Skeletal muscle tissue (tissue), 3 donors: ENCODE measurements at regions not wholly inside any gene's neighbourhood (a gene's known extent, or its start where the extent isn't known, plus 50 kb on each side); places are given as distances from the start of the nearest gene placed in this dataset.
"Not testable (repeated sequence)": the region's sequence is repeated elsewhere in the genome, so short reads cannot be mapped to it uniquely, and the experiment has no call there.

Experiments
- H3K27ac ChIP-seq: one replicate; pipeline ENCODE4 v1.7.0; 2013; ENCODE audit warnings: mild to moderate bottlenecking, low read depth, low read length, inconsistent platforms
- H3K27me3 ChIP-seq, 3 donors: one replicate each; pipeline ENCODE4 v1.7.0; 2013; ENCODE audit warnings: low read length in 3 of 3; ENCODE audit not compliant: control insufficient read depth in 3 of 3, insufficient read depth in 3 of 3
- H3K36me3 ChIP-seq, 3 donors: one replicate each; pipeline ENCODE4 v1.7.0; 2013; ENCODE audit warnings: low read length in 3 of 3; ENCODE audit not compliant: control insufficient read depth in 3 of 3, insufficient read depth in 3 of 3
- H3K4me1 ChIP-seq, 3 donors: one replicate each; pipeline ENCODE4 v1.7.0; 2013; ENCODE audit warnings: low read length in 3 of 3, mild to moderate bottlenecking in 3 of 3; ENCODE audit not compliant: control insufficient read depth in 3 of 3, insufficient read depth in 3 of 3
- H3K4me3 ChIP-seq, 3 donors: one replicate each; pipeline ENCODE4 v1.7.0; 2013; ENCODE audit warnings: low read length in 3 of 3
- H3K9ac ChIP-seq, 3 donors: one replicate each; pipeline ENCODE4 v1.7.0; 2013; ENCODE audit warnings: low read length in 3 of 3, mild to moderate bottlenecking in 3 of 3, moderate library complexity in 2 of 3, low read depth in 1 of 3
- H3K9me3 ChIP-seq, 3 donors: one replicate each; pipeline ENCODE4 v1.7.0; 2013; ENCODE audit warnings: low read length in 3 of 3; ENCODE audit not compliant: control insufficient read depth in 3 of 3
- donor health status: Osteomylitis.

DNA sequence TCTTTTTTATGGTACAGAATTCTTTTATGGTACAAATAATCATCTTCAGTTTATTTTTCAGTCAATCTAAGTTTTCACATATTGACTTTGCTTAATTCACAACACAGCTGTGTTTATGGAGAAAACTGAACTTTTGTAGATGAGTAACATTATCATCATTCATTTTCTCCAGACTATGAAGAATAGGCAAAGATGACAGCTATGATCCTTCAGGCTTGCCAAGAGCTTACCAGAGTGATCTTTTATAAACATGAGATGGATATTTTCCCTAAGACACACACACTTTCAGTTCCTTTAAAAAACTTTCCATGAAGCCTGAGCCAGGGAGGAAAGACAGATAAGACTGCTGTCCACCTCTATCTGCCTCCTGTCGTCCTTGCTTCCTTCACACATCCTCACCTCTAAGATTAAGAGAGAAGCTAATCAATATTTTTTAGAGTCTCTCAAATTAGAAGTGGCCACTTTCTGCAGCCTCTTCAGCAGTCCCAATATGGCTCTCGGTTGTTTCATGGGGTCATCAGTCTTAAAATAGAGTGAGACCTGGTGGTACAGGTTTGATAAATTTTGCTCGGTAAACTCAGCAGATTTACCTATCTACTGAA lies 108.1 kb upstream of the SLC27A6 start:
- H3K27ac ChIP-seq = no peak overlapping the region
- H3K9ac ChIP-seq = no peak overlapping the region
- no peak overlapping the region for H3K4me3 ChIP-seq
- no peaks in the 10 kb centered on the region for H3K9me3 ChIP-seq
- no peaks in the 10 kb centered on the region for H3K27me3 ChIP-seq
- no peaks in the 10 kb centered on the region for H3K36me3 ChIP-seq
- no peaks in the 10 kb centered on the region for H3K4me1 ChIP-seq

DNA sequence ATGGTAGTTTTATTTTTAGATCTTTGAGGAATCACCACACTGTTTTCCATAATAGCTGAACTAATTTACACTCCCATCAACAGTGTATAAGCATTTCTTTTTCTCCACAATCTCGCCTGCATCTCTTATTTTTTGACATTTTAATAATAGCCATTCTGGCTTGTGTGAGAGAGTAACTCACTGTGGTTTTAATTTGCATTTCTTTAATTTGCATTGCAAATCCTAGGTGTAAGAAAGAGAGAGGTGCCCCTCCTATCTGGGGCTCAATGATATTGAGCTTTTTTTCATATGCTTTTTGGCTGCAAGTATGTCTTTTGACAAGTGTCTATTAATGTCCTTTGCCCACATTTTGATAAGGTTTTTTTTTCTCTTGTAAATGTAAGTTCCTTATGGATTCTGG lies 106.3 kb upstream of the SLC27A6 start:
- Histone ChIP-seq H3K9me3 (no peaks in the 10 kb centered on the region), H3K9ac (no peak overlapping the region), H3K27ac (no peak overlapping the region), H3K4me3 (no peak overlapping the region), H3K27me3 (no peaks in the 10 kb centered on the region), H3K36me3 (no peaks in the 10 kb centered on the region), H3K4me1 (no peaks in the 10 kb centered on the region)

DNA sequence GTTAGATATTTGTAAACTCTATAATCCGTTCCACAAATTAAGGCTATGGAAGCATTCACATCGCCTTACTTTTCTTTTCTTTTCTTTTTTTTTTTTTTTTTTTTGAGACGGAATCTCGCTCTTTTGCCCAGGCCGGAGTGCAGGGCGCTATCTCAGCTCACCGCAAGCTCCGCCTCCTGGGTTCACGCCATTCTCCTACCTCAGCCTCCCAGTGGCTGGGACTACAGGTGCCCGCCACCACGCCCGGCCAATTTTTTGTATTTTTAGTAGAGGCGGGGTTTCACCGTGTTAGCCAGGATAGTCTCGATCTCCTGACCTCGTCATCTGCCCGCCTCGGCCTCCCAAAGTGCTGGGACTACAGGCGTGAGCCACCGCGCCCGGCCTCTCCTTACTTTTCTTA lies 104.1 kb upstream of the SLC27A6 start:
- not testable (repeated sequence) for H3K9ac ChIP-seq, H3K9me3 ChIP-seq, H3K4me3 ChIP-seq, H3K36me3 ChIP-seq, H3K27me3 ChIP-seq, H3K27ac ChIP-seq, H3K4me1 ChIP-seq

DNA sequence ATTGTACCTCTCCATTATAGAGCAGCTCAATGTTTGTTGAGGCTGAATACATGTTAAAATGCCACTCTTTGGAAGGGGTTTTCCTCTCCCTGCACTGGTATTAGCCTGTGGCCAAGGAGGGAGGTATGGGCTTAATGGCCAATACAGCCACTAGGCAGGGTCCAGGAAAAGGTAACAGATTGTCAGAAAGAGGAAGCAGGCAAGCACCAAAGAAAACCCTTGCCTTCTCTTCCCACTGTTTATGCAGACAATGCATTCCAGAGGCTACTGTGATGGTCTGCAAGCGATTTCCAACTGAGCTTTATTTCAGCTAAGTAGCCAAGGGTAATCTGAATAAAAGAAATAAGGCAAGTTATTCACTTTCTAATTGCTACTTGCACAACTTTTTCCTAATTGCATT lies 95.3 kb upstream of the SLC27A6 start:
- no peaks in the 10 kb centered on the region for H3K9me3 ChIP-seq
- H3K4me1 ChIP-seq = no peaks in the 10 kb centered on the region
- H3K9ac ChIP-seq = no peak overlapping the region
- H3K4me3 ChIP-seq = no peak overlapping the region
- no peak overlapping the region for H3K27ac ChIP-seq
- H3K27me3 ChIP-seq = no peaks in the 10 kb centered on the region
- no peaks in the 10 kb centered on the region for H3K36me3 ChIP-seq

DNA sequence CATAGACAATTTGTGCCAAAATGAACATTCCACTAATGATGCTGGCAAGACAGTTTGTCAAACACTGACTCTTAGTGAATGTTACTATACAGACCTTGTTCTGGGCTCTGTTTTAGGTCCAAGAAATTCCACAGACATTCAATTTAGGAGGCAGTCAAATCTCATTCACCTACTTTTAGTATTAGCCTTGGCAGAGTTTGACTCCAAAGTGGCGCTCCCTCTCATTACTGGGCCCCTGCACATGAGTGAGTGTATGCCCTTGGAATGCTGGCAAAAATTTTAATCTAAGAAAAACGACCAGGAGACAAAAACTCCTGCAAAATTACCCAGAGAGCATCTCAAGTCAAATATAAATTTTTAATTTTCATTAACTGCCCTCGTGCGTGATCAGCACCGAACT lies 94.9 kb upstream of the SLC27A6 start:
- Histone ChIP-seq H3K4me3 (no peak overlapping the region), H3K27ac (no peak overlapping the region), H3K27me3 (no peaks in the 10 kb centered on the region), H3K36me3 (no peaks in the 10 kb centered on the region), H3K9ac (no peak overlapping the region), H3K4me1 (no peaks in the 10 kb centered on the region), H3K9me3 (no peaks in the 10 kb centered on the region)

DNA sequence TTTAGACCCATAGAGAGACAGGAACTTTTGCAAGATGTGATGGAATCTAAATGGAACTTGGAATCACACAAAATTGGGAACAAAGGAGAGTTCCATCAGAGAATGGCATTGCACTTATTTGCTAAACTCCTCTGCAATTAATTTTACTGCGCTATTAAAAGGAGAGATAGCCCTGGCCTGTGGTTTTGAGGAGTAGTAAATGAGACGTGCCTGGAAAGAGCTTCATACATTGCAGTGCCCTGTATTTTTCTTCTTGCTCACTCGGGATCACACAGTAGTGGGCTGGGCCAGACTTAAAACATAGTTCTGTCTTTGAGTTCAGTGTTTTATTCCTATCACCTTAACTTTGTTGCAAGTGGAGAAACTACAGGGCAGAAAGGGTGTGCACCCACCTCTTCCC lies 94.4 kb upstream of the SLC27A6 start:
- no peaks in the 10 kb centered on the region for H3K27me3 ChIP-seq
- no peaks in the 10 kb centered on the region for H3K4me1 ChIP-seq
- no peaks in the 10 kb centered on the region for H3K36me3 ChIP-seq
- no peaks in the 10 kb centered on the region for H3K9me3 ChIP-seq
- H3K27ac ChIP-seq = no peak overlapping the region
- no peak overlapping the region for H3K9ac ChIP-seq
- H3K4me3 ChIP-seq = no peak overlapping the region

DNA sequence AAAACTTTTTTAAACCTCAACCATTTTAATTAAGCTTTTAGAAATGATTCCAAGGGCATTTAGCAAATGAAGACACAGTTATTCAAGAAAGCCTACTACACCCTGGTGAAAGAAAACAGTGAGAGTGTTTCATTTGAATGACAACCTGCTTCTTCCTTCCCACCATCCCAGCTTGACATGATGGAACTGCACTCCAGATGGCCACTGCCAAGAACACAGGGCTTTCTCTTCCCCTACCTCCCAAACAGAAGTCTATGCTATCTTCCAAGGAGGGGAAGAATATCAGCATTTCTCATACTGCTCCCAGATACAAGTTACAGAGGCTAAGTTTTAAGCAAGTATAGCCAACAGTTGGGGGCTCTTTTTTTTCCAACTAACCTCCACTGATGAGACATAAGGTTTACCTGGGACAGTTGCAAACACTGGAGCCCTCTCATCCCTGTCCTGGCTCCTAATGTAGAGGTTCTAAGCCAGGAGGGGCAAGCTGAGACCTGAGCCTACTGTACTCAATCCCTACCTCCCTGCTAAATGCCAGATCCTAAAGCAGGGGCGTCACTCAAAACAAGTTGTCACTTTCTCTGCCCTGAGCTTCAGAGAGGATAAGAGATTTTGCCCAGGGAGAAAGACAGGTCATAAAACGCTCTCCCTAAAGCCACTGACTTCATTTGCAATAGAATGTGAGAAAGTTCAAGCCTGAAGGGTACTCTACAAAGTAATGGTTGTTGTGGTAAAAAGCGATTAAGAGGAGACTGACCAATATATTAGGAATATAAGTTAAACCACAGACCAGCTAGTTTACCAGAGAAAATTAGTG lies 88.5 kb upstream of the SLC27A6 start:
- no peaks in the 10 kb centered on the region for H3K36me3 ChIP-seq

DNA sequence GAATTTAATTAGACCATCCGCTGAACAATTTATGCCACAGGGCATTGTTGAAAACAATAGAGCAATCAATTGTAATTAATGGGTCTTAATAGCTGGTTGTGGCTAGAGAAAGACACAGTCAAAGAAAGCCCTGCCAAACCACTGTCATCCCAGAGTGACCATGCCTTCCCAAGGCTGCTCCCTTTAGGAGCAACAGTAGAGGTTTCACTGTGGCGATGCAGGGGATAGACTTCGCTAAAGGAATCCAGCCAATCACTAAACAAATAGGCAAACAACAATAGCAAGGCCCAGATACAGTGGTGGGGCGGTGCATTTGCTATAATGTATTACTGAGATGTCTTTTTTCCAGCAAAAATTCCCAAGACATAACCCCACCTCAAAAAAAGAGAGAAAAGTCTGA lies 87.8 kb upstream of the SLC27A6 start:
- Histone ChIP-seq H3K36me3 (no peaks in the 10 kb centered on the region), H3K27me3 (no peaks in the 10 kb centered on the region), H3K27ac (no peak overlapping the region), H3K9me3 (no peaks in the 10 kb centered on the region), H3K9ac (no peak overlapping the region), H3K4me3 (no peak overlapping the region), H3K4me1 (no peaks in the 10 kb centered on the region)

More for the DNA sequence above, 88.5 kb upstream of the SLC27A6 start:
- Histone ChIP-seq H3K4me1 (no peaks in the 10 kb centered on the region), H3K9ac (no peak overlapping the region), H3K9me3 (no peaks in the 10 kb centered on the region), H3K27me3 (no peaks in the 10 kb centered on the region), H3K27ac (no peak overlapping the region), H3K4me3 (no peak overlapping the region)

DNA sequence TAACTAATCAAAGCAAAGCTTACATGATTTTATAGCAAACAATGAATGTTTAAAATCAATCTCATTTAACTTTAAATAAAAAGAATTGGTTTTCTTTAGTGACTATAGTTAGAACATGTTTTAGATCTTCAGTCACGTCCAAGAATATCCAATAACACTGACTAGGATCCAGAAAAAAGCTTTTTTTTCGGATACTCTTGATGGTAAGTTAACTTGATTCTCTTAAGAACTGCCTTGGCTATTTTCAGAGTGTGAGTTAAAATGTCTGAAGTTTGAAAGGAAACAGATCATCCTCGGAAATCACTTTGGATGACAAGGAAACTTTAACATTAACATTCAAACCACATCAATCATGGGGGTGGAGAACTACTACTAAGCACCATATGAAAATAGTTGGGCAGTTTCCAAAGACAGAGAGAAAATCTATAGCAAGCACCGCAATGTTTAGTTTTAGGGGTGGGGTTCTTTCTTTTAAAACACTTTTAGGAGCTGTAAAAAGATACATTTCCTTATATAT lies 83.7 kb upstream of the SLC27A6 start:
- Histone ChIP-seq H3K9ac (no peak overlapping the region), H3K9me3 (peaks cover 0 to 3% (median 0%) of the 10 kb centered on the region in 3 donors), H3K27ac (no peak overlapping the region), H3K36me3 (no peaks in the 10 kb centered on the region), H3K27me3 (no peaks in the 10 kb centered on the region), H3K4me1 (no peaks in the 10 kb centered on the region), H3K4me3 (no peak overlapping the region)

DNA sequence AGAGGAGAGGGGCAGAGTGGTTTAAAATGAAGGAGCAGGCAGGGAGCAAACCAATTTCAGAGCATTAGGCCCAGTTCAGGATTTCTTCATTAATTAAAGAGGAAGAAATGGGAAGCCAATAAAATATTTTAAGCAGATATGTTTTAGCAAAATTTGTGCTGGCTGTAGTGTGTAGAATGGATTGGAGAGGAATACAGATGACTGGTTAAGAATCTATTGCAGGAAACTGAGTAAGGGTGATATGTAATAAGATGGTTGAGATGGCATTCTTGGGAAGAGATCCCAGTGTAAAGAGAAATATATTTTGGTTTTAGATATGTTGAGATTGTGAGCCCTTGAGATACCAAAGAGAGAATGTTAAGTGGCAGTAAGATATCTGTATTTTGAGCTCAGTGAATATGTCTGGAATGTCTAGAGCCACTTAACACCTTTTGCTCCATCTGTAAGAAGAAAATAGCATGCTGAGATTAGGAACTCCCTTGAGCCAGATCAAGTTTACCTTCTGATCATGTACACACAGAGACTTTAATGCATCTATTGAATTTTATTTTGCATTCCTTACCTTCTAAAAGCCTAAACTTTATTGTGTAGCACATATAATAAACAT lies 79.5 kb upstream of the SLC27A6 start:
- no peak overlapping the region for H3K4me3 ChIP-seq
- no peak overlapping the region for H3K9ac ChIP-seq
- no peak overlapping the region for H3K27ac ChIP-seq
- no peaks in the 10 kb centered on the region for H3K36me3 ChIP-seq
- no peaks in the 10 kb centered on the region for H3K27me3 ChIP-seq
- peaks cover 0 to 3% (median 0%) of the 10 kb centered on the region in 3 donors for H3K9me3 ChIP-seq
- H3K4me1 ChIP-seq = no peaks in the 10 kb centered on the region
